ENCODE measurements at regions not wholly inside any gene's neighbourhood (a gene's known extent, or its start where the extent isn't known, plus 50 kb on each side); places are given as distances from the start of the nearest gene placed in this dataset.

GRCh38 chr5:98573834-98574320 lies 199.6 kb upstream of the RGMB start:
- no peak for TF ChIP-seq CTCF (IDR thresholded peaks at IDR 0.05)
- no peak for TF ChIP-seq SIN3A (IDR thresholded peaks at IDR 0.05; ENCODE audit: borderline replicate concordance, insufficient read depth, low read depth, low read length)
- TF ChIP-seq TCF7L2 (IDR thresholded peaks at IDR 0.05; ENCODE audit: low read depth, low read length): no peak
- TF ChIP-seq POLR2AphosphoS5 (IDR thresholded peaks at IDR 0.05; ENCODE audit: low read depth, low read length): no peak
